Pancreas (tissue), 10 donors: ENCODE measurements at regions not wholly inside any gene's neighbourhood (a gene's known extent, or its start where the extent isn't known, plus 50 kb on each side); places are given as distances from the start of the nearest gene placed in this dataset.

ENCODE experiments used
- ATAC-seq, 4 donors: fragments of 200-7000 bp; cut with Tn5 transposase; one replicate each; pipeline versions ENCODE4 v1.8.0 to v1.9.1; 2020; ENCODE audit warnings: mild to moderate bottlenecking in 4 of 4, moderate library complexity in 4 of 4
- DNase-seq, 6 donors: peaks; one replicate each; pipeline ENCODE4 v3.0.0-alpha.2; 2020
- FAIRE-seq: peaks from 2 replicates; lab custom pipeline; 2012; peaks lifted over from hg19 to GRCh38; lab: Jason Lieb, UNC
- H3K27ac ChIP-seq, 4 donors: fragments of 200-600 bp; sonication (generic); 1 replicate in 3 of 4; 2 replicates in 1 of 4; pipeline versions ENCODE4 v1.5.0 to v1.8.0; 2020
- H3K27me3 ChIP-seq, 4 donors: fragments of 200-600 bp; one replicate each; pipeline ENCODE4 v1.8.0; 2021
- H3K36me3 ChIP-seq, 3 donors: fragments of 200-600 bp; sonication (generic) in 1 of 3; one replicate each; pipeline versions ENCODE4 v1.5.0 to v1.8.0; 2020 to 2021
- H3K4me1 ChIP-seq, 3 donors: fragments of 200-600 bp; one replicate each; pipeline ENCODE4 v1.8.0; 2021
- H3K4me3 ChIP-seq, 4 donors: fragments of 200-600 bp; sonication (generic) in 2 of 4; one replicate each; pipeline versions ENCODE4 v1.5.0 to v1.8.0; 2020 to 2021
- H3K9me3 ChIP-seq, 4 donors: fragments of 200-600 bp; one replicate each; pipeline ENCODE4 v1.8.0; 2021
- WGBS, 2 donors: extraction: QIAGEN DNeasy Blood & Tissue Kit; methylation state at CpG; one replicate each; pipeline ENCODE4 v1.1.7; 2013; 5-methylcytosine and 5-hydroxymethylcytosine counted together
- intact Hi-C, 3 donors: fragments of 100-400 bp; cut with DNase I; formaldehyde crosslinking; loops; one replicate each; pipeline versions ENCODE4 v1.11.1 to v1.14.2; 2022
- TF ChIP-seq, protein P1 (sequence below), 4 donors: fragments of 200-600 bp; sonication (generic) in 3 of 4; IDR thresholded peaks; one replicate each; pipeline versions ENCODE4 v1.5.0 to v1.8.0; 2021; ENCODE audit warnings: antibody characterized with exemption in 4 of 4
- donor health status: healthy with polysubstance abuse.
- donor health status: DM: no; HTN: no; CAD: no; lungs with moderate emphysema.
- donor health status: DM: no; HTN: no; CAD: no.
- donor health status: control.
- donor health status: control.
- donor health status: Bipolar disorder and iron deficiency.
- donor health status: DM: yes; HTN: yes; CAD: no.
- donor health status: DM: no; HTN: no; CAD: no.
- donor health status: DM: no; HTN: no; CAD: no.
- donor health status: DM: yes; HTN: yes; CAD: no.

DNA sequence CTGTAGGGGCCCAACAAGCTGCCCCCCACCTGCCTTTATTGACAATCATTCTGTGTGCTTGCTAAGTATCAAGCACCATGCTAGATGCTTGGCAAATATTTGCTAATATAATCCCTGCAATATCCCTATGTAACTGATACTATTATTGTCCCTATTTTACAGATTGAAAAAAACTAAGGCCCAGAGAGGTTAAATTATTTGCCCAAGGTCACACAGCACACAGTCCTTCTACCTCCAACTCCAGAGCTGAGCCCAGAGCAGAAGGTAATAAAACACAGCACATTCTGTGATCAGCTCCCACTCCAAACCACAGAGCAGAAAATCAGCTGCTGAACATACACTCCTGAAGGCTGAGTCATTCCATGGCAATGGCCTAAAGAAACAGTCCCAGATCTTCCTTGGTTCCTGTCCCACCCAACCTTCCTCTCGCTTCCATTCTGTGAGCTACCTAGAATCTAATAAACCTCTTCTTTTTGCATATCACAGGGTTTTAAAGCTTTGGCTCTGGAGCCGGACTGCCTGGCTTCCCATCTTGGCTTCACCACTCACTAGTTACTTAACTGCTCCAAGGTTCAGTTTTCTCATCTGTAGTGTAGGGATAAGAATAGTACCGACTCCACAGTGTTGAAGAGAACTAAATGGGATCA is 66.7 kb upstream of the ADRA1B start:
- Histone ChIP-seq H3K36me3 (no peaks in the 10 kb centered on the region), H3K4me1 (no peaks in the 10 kb centered on the region), H3K27me3 (no peaks in the 10 kb centered on the region), H3K27ac (no peak overlapping the region), H3K9me3 (no peaks in the 10 kb centered on the region), H3K4me3 (no peak overlapping the region)
- intact Hi-C loops, result no loop called here
- FAIRE-seq, result no peak
- WGBS, 2 donors, result 77 to 94% methylated on average over 3 of the region's 3 CpGs
- no peak for DNase-seq
- peak in 1 of 4 donors; percentile 48 for ATAC-seq
- TF ChIP-seq, protein P1, sequence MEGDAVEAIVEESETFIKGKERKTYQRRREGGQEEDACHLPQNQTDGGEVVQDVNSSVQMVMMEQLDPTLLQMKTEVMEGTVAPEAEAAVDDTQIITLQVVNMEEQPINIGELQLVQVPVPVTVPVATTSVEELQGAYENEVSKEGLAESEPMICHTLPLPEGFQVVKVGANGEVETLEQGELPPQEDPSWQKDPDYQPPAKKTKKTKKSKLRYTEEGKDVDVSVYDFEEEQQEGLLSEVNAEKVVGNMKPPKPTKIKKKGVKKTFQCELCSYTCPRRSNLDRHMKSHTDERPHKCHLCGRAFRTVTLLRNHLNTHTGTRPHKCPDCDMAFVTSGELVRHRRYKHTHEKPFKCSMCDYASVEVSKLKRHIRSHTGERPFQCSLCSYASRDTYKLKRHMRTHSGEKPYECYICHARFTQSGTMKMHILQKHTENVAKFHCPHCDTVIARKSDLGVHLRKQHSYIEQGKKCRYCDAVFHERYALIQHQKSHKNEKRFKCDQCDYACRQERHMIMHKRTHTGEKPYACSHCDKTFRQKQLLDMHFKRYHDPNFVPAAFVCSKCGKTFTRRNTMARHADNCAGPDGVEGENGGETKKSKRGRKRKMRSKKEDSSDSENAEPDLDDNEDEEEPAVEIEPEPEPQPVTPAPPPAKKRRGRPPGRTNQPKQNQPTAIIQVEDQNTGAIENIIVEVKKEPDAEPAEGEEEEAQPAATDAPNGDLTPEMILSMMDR (IDR thresholded peaks at IDR 0.05), result no peak

DNA sequence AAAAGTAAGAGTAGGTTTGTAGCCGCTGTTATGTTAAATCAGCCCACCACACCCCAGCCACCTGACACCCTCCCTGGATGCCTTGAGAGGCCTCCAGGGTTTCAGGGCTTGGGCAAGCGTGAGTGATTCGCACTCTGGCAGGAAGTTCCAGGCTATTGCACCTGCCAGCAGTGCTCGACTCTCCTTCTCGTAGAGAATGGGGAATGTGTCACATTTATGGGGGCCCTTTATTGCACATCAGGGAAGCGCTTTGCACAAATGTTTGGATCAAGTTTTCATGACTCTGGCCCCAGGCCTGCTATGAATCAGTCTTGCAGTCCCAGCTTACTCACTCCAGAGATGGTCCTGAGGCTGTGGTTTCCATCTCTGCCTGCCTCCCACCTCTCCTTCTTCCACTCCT is 66.1 kb upstream of the ADRA1B start:
- Histone ChIP-seq H3K36me3 (no peaks in the 10 kb centered on the region), H3K4me1 (no peaks in the 10 kb centered on the region), H3K27me3 (no peaks in the 10 kb centered on the region), H3K27ac (no peak overlapping the region), H3K4me3 (no peak overlapping the region), H3K9me3 (no peaks in the 10 kb centered on the region)
- 71 to 89% methylated on average over 6 of the region's 6 CpGs for WGBS, 2 donors
- FAIRE-seq, result no peak
- TF ChIP-seq, protein P1 (IDR thresholded peaks at IDR 0.05), result no peak
- DNase-seq, result no peak
- ATAC-seq, result peak in 1 of 4 donors; percentile 37
- intact Hi-C loops, result no loop called here

DNA sequence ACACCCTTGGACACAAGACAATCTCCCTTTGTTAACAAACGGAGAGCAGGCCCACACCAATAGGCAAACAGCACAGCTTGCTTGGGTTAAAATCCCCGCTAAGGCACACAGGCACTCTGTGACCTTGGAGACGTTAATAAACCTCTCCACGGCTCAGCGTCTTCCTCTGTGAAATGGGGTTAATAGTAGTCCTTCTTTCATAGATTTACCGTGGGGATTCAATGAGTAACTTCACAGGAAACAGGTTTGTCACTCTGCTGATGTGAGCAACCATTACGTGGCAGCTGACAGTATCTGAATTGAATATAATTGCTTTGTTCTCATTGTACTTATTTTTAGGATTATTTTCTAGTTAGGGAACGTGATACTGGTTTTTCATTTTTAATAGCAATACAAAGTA is 65.2 kb upstream of the ADRA1B start:
- Histone ChIP-seq H3K27ac (no peak overlapping the region), H3K4me3 (no peak overlapping the region), H3K9me3 (no peaks in the 10 kb centered on the region), H3K36me3 (no peaks in the 10 kb centered on the region), H3K27me3 (no peaks in the 10 kb centered on the region), H3K4me1 (no peaks in the 10 kb centered on the region)
- FAIRE-seq (no peak), DNase-seq (no peak), ATAC-seq (no peak)
- 30% methylated on average over 8 of the region's 8 CpGs for WGBS, 2 donors
- intact Hi-C loops, result no loop called here
- TF ChIP-seq, protein P1 (IDR thresholded peaks at IDR 0.05), result no peak

GRCh38 chr5:159854916-159855315 is 61.4 kb upstream of the ADRA1B start:
- intact Hi-C loops, result no loop called here
- no peak for DNase-seq

More at GRCh38 chr5:159854916-159855315, 61.4 kb upstream of the ADRA1B start:
- Histone ChIP-seq H3K36me3 (no peaks in the 10 kb centered on the region), H3K9me3 (no peaks in the 10 kb centered on the region), H3K27me3 (no peaks in the 10 kb centered on the region), H3K4me1 (no peaks in the 10 kb centered on the region), H3K4me3 (no peak overlapping the region), H3K27ac (no peak overlapping the region)
- ATAC-seq (no peak), FAIRE-seq (no peak)
- TF ChIP-seq, protein P1 (IDR thresholded peaks at IDR 0.05), result no peak
- 76 to 87% methylated on average over 2 of the region's 2 CpGs for WGBS, 2 donors
